ENCODE measurements at regions not wholly inside any gene's neighbourhood (a gene's known extent, or its start where the extent isn't known, plus 50 kb on each side); places are given as distances from the start of the nearest gene placed in this dataset.

GRCh38 chr6:145340256-145340655, 395.1 kb downstream of the EPM2A start:
- TF ChIP-seq CTCF (conservative IDR thresholded peaks at IDR 0.05) = no peak
- no peak for TF ChIP-seq ZFX (IDR thresholded peaks at IDR 0.05)

All from C4-2B (cell line).